ENCODE measurements at regions not wholly inside any gene's neighbourhood (a gene's known extent, or its start where the extent isn't known, plus 50 kb on each side); places are given as distances from the start of the nearest gene placed in this dataset.

DNA sequence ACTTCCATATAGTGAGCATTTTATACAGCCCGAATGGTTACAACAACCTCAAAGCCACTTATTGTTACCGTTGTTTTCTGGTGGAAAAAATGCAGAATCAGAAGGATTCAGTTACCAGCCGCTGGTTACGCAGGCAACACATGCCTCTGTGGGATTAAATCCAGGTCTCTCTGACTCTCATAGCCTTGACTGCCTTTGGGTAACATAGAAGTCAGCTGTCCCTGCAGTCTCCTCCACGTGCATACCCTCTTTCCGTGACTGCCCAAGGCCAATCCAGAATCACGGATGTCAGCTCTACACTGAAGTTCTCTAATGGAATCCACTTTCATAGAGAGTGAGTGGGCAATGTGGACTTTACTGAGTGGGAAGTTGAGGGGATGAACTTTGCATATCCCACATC is 189.5 kb upstream of the DNAJC19 start:
- TF ChIP-seq, protein P1, sequence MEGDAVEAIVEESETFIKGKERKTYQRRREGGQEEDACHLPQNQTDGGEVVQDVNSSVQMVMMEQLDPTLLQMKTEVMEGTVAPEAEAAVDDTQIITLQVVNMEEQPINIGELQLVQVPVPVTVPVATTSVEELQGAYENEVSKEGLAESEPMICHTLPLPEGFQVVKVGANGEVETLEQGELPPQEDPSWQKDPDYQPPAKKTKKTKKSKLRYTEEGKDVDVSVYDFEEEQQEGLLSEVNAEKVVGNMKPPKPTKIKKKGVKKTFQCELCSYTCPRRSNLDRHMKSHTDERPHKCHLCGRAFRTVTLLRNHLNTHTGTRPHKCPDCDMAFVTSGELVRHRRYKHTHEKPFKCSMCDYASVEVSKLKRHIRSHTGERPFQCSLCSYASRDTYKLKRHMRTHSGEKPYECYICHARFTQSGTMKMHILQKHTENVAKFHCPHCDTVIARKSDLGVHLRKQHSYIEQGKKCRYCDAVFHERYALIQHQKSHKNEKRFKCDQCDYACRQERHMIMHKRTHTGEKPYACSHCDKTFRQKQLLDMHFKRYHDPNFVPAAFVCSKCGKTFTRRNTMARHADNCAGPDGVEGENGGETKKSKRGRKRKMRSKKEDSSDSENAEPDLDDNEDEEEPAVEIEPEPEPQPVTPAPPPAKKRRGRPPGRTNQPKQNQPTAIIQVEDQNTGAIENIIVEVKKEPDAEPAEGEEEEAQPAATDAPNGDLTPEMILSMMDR (IDR thresholded peaks at IDR 0.05) = no peak
- no peak for TF ChIP-seq EP300 (IDR thresholded peaks at IDR 0.05)
- no peak for TF ChIP-seq POLR2A (IDR thresholded peaks at IDR 0.05)
